HUES64 (cell line): ENCODE measurements at regions not wholly inside any gene's neighbourhood (a gene's known extent, or its start where the extent isn't known, plus 50 kb on each side); places are given as distances from the start of the nearest gene placed in this dataset.

Experiments
- H3K27ac ChIP-seq: 2 replicates; pipeline ENCODE4 v1.7.0; 2013; ENCODE audit warnings: low read depth, low read length, inconsistent platforms
- H3K27me3 ChIP-seq: 2 replicates; pipeline ENCODE4 v1.6.1; 2013; ENCODE audit warnings: mild to moderate bottlenecking, low read length; ENCODE audit not compliant: insufficient read depth
- H3K36me3 ChIP-seq: 2 replicates; pipeline ENCODE4 v1.6.1; 2013; ENCODE audit warnings: mild to moderate bottlenecking, low read length; ENCODE audit not compliant: insufficient read depth
- H3K4me1 ChIP-seq: 2 replicates; pipeline ENCODE4 v1.6.1; 2013; ENCODE audit warnings: mild to moderate bottlenecking, low read length, moderate library complexity; ENCODE audit not compliant: insufficient read depth
- H3K4me3 ChIP-seq: 2 replicates; pipeline ENCODE4 v1.5.1; 2013; ENCODE audit warnings: mild to moderate bottlenecking, low read length, moderate library complexity
- H3K9ac ChIP-seq: 2 replicates; pipeline ENCODE4 v1.6.1; 2013; ENCODE audit warnings: mild to moderate bottlenecking, low read depth, low read length
- H3K9me3 ChIP-seq: 2 replicates; pipeline ENCODE4 v1.6.1; 2013; ENCODE audit warnings: low read depth, low read length; ENCODE audit not compliant: insufficient read depth
- WGBS: fragments of 150-250, 120-280 bp; methylation state at CpG from one replicate; pipeline ENCODE4 v1.1.7; 2013; ENCODE audit warnings: missing lambda C conversion rate; 5-methylcytosine and 5-hydroxymethylcytosine counted together

DNA sequence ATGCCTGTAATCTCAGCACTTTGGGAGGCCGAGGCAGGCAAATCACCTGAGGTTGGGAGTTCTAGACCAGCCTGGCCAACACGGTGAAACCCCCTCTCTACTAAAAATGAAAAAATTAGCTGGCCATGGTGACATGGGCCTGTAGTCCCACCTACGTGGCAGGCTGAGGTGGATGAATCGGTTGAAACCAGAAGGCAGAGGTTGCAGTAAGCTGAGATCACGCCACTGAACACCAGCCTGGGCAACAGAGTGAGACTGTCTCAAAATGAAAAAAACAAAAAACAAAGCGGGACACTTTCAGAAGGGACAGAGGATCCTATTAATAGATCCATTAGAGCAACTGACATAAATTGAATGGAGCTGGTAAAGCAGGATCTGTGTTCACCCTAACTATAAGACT lies 89.6 kb upstream of the SGCD start:
- H3K36me3 ChIP-seq = no peaks in the 10 kb centered on the region
- no peak overlapping the region for H3K27ac ChIP-seq
- H3K4me1 ChIP-seq = no peaks in the 10 kb centered on the region
- no peaks in the 10 kb centered on the region for H3K9me3 ChIP-seq
- no peak overlapping the region for H3K9ac ChIP-seq
- no peaks in the 10 kb centered on the region for H3K27me3 ChIP-seq
- WGBS = 94% methylated on average over 6 of the region's 6 CpGs
- H3K4me3 ChIP-seq = no peak overlapping the region

DNA sequence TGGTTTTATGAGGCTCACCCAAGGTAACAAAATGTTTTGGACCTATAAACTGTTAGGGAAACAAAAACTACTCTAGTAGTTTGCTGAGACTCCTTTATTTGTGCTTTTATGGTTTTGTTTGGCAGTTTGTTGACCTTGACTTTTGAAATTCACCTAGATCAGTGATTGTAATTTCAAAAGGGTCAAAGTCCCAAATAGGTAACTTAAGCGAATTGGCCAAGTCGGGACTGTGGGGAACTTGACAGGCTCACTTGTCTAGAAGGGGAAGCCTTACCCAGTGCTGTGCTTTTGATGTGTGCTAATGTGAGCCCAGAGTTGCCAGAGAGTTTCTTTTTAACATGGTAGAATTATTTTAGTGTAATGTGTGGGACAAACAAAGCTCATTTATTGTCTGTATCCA lies 87.2 kb upstream of the SGCD start:
- WGBS = 89% methylated on average over 2 of the region's 2 CpGs
- no peaks in the 10 kb centered on the region for H3K9me3 ChIP-seq
- H3K27me3 ChIP-seq = no peaks in the 10 kb centered on the region
- no peaks in the 10 kb centered on the region for H3K4me1 ChIP-seq
- no peak overlapping the region for H3K27ac ChIP-seq
- H3K36me3 ChIP-seq = no peaks in the 10 kb centered on the region
- no peak overlapping the region for H3K4me3 ChIP-seq
- H3K9ac ChIP-seq = no peak overlapping the region

DNA sequence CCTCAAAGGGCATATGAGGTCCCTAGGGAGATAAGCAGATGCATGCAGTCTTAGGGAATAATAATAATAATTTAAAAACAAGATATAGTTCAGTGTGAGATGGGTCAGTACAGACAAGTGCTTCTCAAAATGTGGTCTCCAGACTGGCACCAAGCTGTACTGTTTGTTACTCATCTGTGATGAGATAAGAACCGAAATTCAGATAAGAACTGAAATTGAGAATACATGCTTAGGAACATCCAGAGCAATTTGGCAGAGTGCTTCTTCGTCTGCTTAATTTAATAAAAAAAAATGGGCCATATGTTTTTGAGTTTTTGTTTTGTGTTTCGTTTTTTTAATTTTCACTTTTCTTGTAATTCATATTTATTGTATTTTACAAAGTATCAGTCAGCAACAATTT lies 86.5 kb upstream of the SGCD start:
- H3K4me3 ChIP-seq = no peak overlapping the region
- no peaks in the 10 kb centered on the region for H3K9me3 ChIP-seq
- no peaks in the 10 kb centered on the region for H3K4me1 ChIP-seq
- no peaks in the 10 kb centered on the region for H3K27me3 ChIP-seq
- H3K36me3 ChIP-seq = no peaks in the 10 kb centered on the region
- H3K27ac ChIP-seq = no peak overlapping the region
- 93% methylated on average over 2 of the region's 3 CpGs for WGBS
- H3K9ac ChIP-seq = no peak overlapping the region

DNA sequence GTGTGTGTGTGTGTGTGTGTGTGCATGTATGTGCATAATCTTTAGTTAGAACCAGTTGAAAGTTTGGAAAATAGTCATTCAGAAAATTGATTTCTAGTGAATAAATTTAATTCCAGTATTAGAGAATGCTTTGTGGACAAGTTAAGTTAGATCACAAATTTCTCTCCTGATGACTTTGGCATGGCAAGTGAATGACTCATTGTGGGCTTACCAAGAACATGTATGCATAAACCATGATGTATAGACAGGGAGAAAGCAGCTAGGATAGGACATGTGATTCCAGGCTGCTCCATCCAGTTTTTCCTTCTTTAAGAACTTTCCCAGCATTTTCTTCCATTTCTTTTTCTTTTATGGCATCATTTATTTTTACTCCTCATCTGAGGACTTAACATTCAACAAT lies 85.7 kb upstream of the SGCD start:
- no peaks in the 10 kb centered on the region for H3K9me3 ChIP-seq
- H3K27ac ChIP-seq = no peak overlapping the region
- no peaks in the 10 kb centered on the region for H3K27me3 ChIP-seq
- no peak overlapping the region for H3K4me3 ChIP-seq
- H3K4me1 ChIP-seq = no peaks in the 10 kb centered on the region
- no peak overlapping the region for H3K9ac ChIP-seq
- no peaks in the 10 kb centered on the region for H3K36me3 ChIP-seq

DNA sequence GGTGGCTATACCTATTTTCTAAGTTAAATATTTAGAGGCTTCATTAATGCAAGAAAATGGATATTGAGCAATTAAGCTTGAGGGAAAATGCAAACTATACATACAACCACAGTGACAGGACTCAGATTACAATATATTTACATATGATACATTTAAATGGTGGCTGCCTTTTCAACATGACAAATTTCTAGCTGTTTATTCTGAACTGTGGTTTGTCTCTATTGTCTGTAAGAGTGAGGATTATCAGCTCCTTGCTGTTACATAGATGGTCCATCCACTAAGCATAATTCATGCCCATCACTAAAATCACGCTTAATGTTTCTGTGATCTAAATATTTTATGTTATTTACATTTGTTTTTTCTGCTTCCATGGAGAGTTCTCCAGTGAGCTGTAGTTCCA lies 81.1 kb upstream of the SGCD start:
- H3K27me3 ChIP-seq = no peaks in the 10 kb centered on the region
- H3K4me1 ChIP-seq = no peaks in the 10 kb centered on the region
- no peak overlapping the region for H3K4me3 ChIP-seq
- no peaks in the 10 kb centered on the region for H3K36me3 ChIP-seq
- no peak overlapping the region for H3K9ac ChIP-seq
- no CpG with 5 or more reads among the region's 1 CpG for WGBS
- H3K27ac ChIP-seq = no peak overlapping the region
- no peaks in the 10 kb centered on the region for H3K9me3 ChIP-seq

DNA sequence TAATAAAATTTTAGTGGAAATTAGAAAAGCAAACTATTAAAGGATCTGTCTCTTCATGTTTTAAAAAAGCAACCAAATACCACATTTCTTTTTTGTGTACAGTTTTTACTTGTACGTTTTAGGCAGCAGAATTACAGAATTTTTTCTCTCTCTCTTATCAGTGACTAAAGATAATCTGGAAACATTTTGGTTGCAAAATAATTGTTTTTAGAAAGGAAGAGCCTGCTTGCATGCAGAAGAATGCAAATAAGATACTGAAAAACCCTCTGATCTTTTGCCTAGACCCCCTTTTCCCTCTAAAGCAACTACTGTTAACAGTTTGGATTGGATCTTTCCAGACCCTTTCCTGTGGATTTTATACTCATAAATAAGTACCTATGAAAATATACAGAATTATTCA lies 75.9 kb upstream of the SGCD start:
- Histone ChIP-seq H3K27me3 (no peaks in the 10 kb centered on the region), H3K36me3 (no peaks in the 10 kb centered on the region), H3K27ac (no peak overlapping the region), H3K9me3 (no peaks in the 10 kb centered on the region), H3K4me3 (no peak overlapping the region), H3K9ac (no peak overlapping the region), H3K4me1 (no peaks in the 10 kb centered on the region)
- WGBS = 100% methylated on average over 1 of the region's 1 CpG

DNA sequence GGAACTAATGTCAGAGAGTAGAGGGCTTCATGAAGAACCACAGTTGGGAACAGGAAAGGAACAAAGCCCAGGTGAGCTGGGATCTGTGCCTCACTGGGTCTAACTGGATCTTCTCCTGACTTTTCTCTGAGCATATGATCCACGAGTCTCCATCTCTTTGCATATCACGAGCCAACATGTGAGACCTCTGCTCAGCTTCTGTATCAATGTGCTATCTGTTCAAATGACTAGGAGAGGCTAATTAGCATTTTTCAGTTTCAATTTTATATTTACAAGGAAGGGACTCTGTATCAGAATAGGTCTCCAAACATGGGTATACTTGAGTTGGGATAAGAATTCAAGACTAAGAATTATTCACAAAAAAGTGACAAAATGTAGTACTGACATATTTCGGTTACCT lies 73.8 kb upstream of the SGCD start:
- no peaks in the 10 kb centered on the region for H3K9me3 ChIP-seq
- 79% methylated on average over 3 of the region's 3 CpGs for WGBS
- H3K36me3 ChIP-seq = no peaks in the 10 kb centered on the region
- no peaks in the 10 kb centered on the region for H3K27me3 ChIP-seq
- H3K4me1 ChIP-seq = no peaks in the 10 kb centered on the region
- H3K9ac ChIP-seq = no peak overlapping the region
- H3K4me3 ChIP-seq = no peak overlapping the region
- no peak overlapping the region for H3K27ac ChIP-seq

DNA sequence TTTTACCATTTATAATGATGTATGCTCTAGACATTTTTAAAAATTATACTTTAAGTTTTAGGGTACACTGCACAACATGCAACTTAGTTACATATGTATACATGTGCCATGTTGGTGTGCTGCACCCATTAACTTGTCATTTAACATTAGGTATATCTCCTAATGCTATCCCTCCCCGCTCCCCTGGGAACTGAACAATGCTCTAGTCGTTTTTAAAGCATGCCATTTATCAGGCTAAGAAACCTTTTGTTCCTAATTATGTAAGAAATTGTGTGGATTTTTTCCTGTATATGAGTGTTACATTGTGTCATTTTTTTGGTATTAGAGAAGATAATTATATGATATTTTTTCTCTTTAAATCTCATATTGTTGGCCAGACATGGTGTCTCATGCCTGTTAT lies 72.8 kb upstream of the SGCD start:
- H3K9me3 ChIP-seq = no peaks in the 10 kb centered on the region
- 73% methylated on average over 2 of the region's 2 CpGs for WGBS
- no peaks in the 10 kb centered on the region for H3K4me1 ChIP-seq
- no peaks in the 10 kb centered on the region for H3K27me3 ChIP-seq
- no peaks in the 10 kb centered on the region for H3K36me3 ChIP-seq
- H3K27ac ChIP-seq = no peak overlapping the region
- H3K4me3 ChIP-seq = no peak overlapping the region
- no peak overlapping the region for H3K9ac ChIP-seq

DNA sequence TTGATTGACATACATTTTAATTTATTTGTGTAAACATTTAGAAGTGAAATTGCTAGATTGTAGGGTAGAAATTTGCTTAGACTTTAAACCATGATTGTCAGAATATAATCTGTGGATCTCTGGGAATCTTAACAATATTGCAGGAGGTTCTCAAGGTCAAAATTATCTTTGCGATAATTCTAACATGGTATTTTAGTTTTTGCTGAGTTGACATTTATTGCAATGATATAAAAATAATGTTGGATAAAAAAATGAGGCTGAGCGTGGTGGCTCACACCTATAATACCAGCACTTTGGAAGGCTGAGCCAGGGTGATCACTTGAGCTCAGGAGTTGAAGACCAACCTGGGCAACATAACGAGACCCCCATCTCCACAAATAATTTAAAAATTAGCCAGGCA lies 70.3 kb upstream of the SGCD start:
- Histone ChIP-seq H3K36me3 (no peaks in the 10 kb centered on the region), H3K4me1 (no peaks in the 10 kb centered on the region; the same call in 1 of the 2 replicates), H3K4me3 (no peak overlapping the region), H3K27me3 (no peaks in the 10 kb centered on the region), H3K27ac (no peak overlapping the region), H3K9ac (no peak overlapping the region), H3K9me3 (no peaks in the 10 kb centered on the region)
- 95% methylated on average over 2 of the region's 3 CpGs for WGBS

DNA sequence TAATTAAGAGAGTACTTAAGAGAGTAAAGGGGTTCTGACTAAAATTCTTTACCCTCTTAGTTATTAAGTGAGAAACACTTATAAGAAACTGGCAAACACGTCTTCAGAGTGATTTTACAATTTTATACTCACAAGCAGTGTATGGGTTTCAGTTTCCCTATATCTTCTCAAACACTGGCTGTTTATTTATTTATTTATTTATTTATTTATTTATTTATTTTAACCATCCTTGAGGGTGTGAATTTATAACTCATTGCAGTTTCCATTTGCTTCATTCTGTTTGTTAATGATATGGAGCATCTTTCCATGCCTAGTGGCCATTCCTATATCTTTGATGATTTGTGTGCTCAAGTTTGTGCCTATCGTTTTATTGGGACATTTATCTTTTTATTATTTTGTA lies 68.0 kb upstream of the SGCD start:
- Histone ChIP-seq H3K4me3 (no peak overlapping the region), H3K27me3 (no peaks in the 10 kb centered on the region), H3K36me3 (no peaks in the 10 kb centered on the region), H3K27ac (no peak overlapping the region), H3K9ac (no peak overlapping the region), H3K9me3 (no peaks in the 10 kb centered on the region), H3K4me1 (no peaks in the 10 kb centered on the region; the same call in 1 of the 2 replicates)
- no CpG with 5 or more reads among the region's 2 CpGs for WGBS

DNA sequence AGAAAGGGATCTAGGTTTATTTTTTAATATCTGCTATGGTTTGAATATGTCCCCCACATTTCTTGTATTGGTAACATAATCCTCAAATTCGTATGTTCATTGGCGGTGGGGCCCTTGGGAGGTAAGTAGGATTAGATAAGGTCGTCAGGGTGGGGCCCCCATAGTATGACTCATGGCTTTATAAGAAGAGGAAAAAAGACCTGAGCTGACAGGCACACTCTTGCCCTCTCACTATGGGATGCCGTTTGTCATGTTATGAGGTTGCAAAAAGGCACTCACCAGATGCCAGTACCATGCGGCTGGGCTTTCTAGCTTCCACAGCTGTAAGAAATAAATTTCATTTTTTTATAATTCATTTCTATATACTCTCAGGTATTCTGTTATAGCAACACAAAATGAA lies 67.3 kb upstream of the SGCD start:
- Histone ChIP-seq H3K27me3 (no peaks in the 10 kb centered on the region), H3K4me1 (no peaks in the 10 kb centered on the region; the same call in 1 of the 2 replicates), H3K9me3 (no peaks in the 10 kb centered on the region), H3K9ac (no peak overlapping the region), H3K27ac (no peak overlapping the region), H3K4me3 (no peak overlapping the region), H3K36me3 (no peaks in the 10 kb centered on the region)
- WGBS = 46% methylated on average over 4 of the region's 5 CpGs

DNA sequence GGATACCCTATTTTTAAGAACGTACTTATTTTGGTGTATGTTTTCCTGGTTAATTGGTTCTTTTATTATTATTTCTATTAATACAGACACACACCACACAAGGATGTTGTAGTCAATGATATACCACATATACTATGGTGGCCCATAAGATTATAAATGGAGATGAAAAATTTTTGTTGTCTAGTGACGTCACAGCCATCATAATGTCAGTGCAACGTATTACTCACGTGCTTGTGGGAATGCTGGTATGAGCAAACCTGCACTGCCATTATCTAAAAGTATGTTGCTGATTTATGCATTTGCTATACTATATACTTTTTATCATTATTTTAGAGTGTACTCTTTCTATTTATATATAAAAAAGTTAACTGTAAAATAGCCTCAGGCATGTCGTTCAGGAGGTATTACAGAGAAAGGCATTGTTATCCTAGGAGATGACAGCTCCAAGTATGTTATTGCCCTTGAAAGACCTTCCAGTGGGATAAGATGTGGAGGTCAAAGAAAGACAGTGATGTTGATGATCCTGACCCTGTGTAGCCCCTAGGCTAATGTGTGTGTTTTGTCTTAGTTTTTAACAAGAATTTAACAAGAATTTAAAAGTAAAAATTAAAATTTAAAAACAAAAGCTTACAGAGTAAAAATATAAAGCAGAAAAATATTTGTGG lies 65.6 kb upstream of the SGCD start:
- no peak overlapping the region for H3K4me3 ChIP-seq
- H3K9me3 ChIP-seq = no peaks in the 10 kb centered on the region
- no peak overlapping the region for H3K9ac ChIP-seq
- WGBS = 95% methylated on average over 5 of the region's 5 CpGs
- no peaks in the 10 kb centered on the region for H3K27me3 ChIP-seq
- H3K4me1 ChIP-seq = no peaks in the 10 kb centered on the region; the same call in 1 of the 2 replicates
- H3K36me3 ChIP-seq = no peaks in the 10 kb centered on the region
- no peak overlapping the region for H3K27ac ChIP-seq
